ENCODE measurements at regions not wholly inside any gene's neighbourhood (a gene's known extent, or its start where the extent isn't known, plus 50 kb on each side); places are given as distances from the start of the nearest gene placed in this dataset.

- no peak for TF ChIP-seq CTCF (IDR thresholded peaks at IDR 0.05)
- no peak for TF ChIP-seq POLR2A (IDR thresholded peaks at IDR 0.05)
Observed at GRCh38 chrX:5031792-5032191, 1196.9 kb downstream of the NLGN4X start.

Data from lower leg skin (tissue), 3 donors.